SK-N-SH (cell line): ENCODE measurements at regions not wholly inside any gene's neighbourhood (a gene's known extent, or its start where the extent isn't known, plus 50 kb on each side); places are given as distances from the start of the nearest gene placed in this dataset.

Experiments used
- CTCF ChIA-PET: fragments of 300-600, 350-600 bp; formaldehyde crosslinking; extraction: SDS; loops from one replicate; lab custom pipeline; 2021; lab: Yijun Ruan, JAX
- POLR2A ChIA-PET: fragments of 350-600 bp; sonication (Branson Sonifier 250); formaldehyde crosslinking; extraction: SDS; loops from one replicate; lab custom pipeline; 2020; ENCODE audit warnings: antibody characterized with exemption, inconsistent platforms; lab: Yijun Ruan, JAX
- DNase-seq: peaks from one replicate; pipeline ENCODE4 v3.0.0; 2012
- H2AFZ ChIP-seq: fragments of 200-600 bp; sonication (generic); 2 replicates; pipeline ENCODE4 v1.8.1; 2016; ENCODE audit warnings: antibody characterized with exemption, mild to moderate bottlenecking, low read depth
- H3F3A ChIP-seq: fragments of 200-600 bp; sonication (generic); replicated peaks from 2 replicates; pipeline ENCODE3; 2016; ENCODE audit warnings: antibody characterized with exemption, mild to moderate bottlenecking; ENCODE audit not compliant: insufficient read depth
- H3K27ac ChIP-seq, 2 experiments: fragments of 200-500 bp in 1 of 2; fragments of 200-600 bp in 1 of 2; sonication (Bioruptor generic) in 1 of 2; sonication (generic), shearing (Covaris generic) in 1 of 2; 2 replicates each; pipeline versions ENCODE4 v1.5.1 to v1.6.1; 2014 to 2016; ENCODE audit warnings: low read depth in 2 of 2, inconsistent platforms in 1 of 2, low read length in 1 of 2, mild to moderate bottlenecking in 1 of 2, mixed read lengths in 1 of 2
- H3K27me3 ChIP-seq: fragments of 200-600 bp; sonication (generic), shearing (Covaris generic); 2 replicates; pipeline ENCODE4 v1.6.1; 2016; ENCODE audit warnings: mixed run types; ENCODE audit not compliant: insufficient read depth
- H3K36me3 ChIP-seq, 2 experiments: fragments of 200-500 bp in 1 of 2; fragments of 200-600 bp in 1 of 2; sonication (Bioruptor generic) in 1 of 2; sonication (generic) in 1 of 2; replicated peaks in 1 of 2; 2 replicates each; pipeline versions ENCODE3 to v1.5.1; 2014 to 2016; ENCODE audit warnings: low read length in 1 of 2, mild to moderate bottlenecking in 1 of 2; ENCODE audit not compliant: insufficient read depth in 2 of 2, control insufficient read depth in 1 of 2
- H3K4me1 ChIP-seq, 2 experiments: fragments of 200-500 bp in 1 of 2; fragments of 200-600 bp in 1 of 2; sonication (Bioruptor generic) in 1 of 2; sonication (generic), shearing (Covaris generic) in 1 of 2; 2 replicates each; pipeline versions ENCODE4 v1.5.1 to v1.6.1; 2014 to 2016; ENCODE audit warnings: low read depth in 1 of 2, low read length in 1 of 2, mixed run types in 1 of 2; ENCODE audit not compliant: insufficient read depth in 2 of 2, control insufficient read depth in 1 of 2
- H3K4me2 ChIP-seq: fragments of 200-600 bp; sonication (generic), shearing (Covaris generic); 2 replicates; pipeline ENCODE4 v1.6.1; 2017; ENCODE audit warnings: mixed run types
- H3K4me3 ChIP-seq, 2 experiments: fragments of 200-500 bp in 1 of 2; fragments of 200-600 bp in 1 of 2; sonication (Bioruptor generic) in 1 of 2; sonication (generic), shearing (Covaris generic) in 1 of 2; 2 replicates each; pipeline versions ENCODE4 v1.5.1 to v1.8.1; 2014 to 2016; ENCODE audit warnings: low read depth in 2 of 2, inconsistent platforms in 1 of 2, low read length in 1 of 2, mild to moderate bottlenecking in 1 of 2, mixed read lengths in 1 of 2, moderate library complexity in 1 of 2
- H3K79me2 ChIP-seq: fragments of 200-600 bp; sonication (generic); 2 replicates; pipeline ENCODE4 v1.8.1; 2017; ENCODE audit warnings: mild to moderate bottlenecking; ENCODE audit not compliant: insufficient read depth
- H3K9ac ChIP-seq: fragments of 200-600 bp; sonication (generic); 2 replicates; pipeline ENCODE4 v1.6.1; 2017; ENCODE audit warnings: mixed run types
- H3K9me2 ChIP-seq: fragments of 200-600 bp; sonication (generic); 2 replicates; pipeline ENCODE4 v1.6.1; 2017; ENCODE audit warnings: mixed run types
- H3K9me3 ChIP-seq: fragments of 200-600 bp; sonication (generic); 2 replicates; pipeline ENCODE4 v1.6.1; 2017; ENCODE audit warnings: mixed run types, mild to moderate bottlenecking, moderate library complexity
- H4K20me1 ChIP-seq: fragments of 200-600 bp; sonication (generic); 2 replicates; pipeline ENCODE4 v1.6.1; 2017; ENCODE audit warnings: mild to moderate bottlenecking, mixed run types; ENCODE audit not compliant: insufficient read depth
- ELF1 ChIP-seq: IDR thresholded peaks from 2 replicates; pipeline ENCODE4 v1.4.0; 2012
- FOXM1 ChIP-seq: IDR thresholded peaks from 2 replicates; pipeline ENCODE4 v1.4.0; 2012; ENCODE audit warnings: low read depth, mild to moderate bottlenecking
- GABPA ChIP-seq: IDR thresholded peaks from 2 replicates; pipeline ENCODE4 v1.4.0; 2012; ENCODE audit warnings: low read depth, mild to moderate bottlenecking
- GATA2 ChIP-seq: sonication (generic); formaldehyde crosslinking; IDR thresholded peaks from 2 replicates; pipeline ENCODE4 v1.5.0; 2020; ENCODE audit warnings: mild to moderate bottlenecking, missing genetic modification reagents
- MEF2A ChIP-seq: IDR thresholded peaks from 2 replicates; pipeline ENCODE4 v1.4.0; 2012; ENCODE audit warnings: low read depth, borderline replicate concordance
- NFIC ChIP-seq: IDR thresholded peaks from 2 replicates; pipeline ENCODE4 v1.4.0; 2012; ENCODE audit warnings: borderline replicate concordance
- POLR2AphosphoS5 ChIP-seq: IDR thresholded peaks from 2 replicates; pipeline ENCODE4 v1.6.1; 2012; ENCODE audit warnings: low read depth, low read length
- RAD21 ChIP-seq: IDR thresholded peaks from 2 replicates; pipeline ENCODE4 v1.6.1; 2012; ENCODE audit warnings: mild to moderate bottlenecking, low read length
- RCOR1 ChIP-seq: fragments of 150-350 bp; IDR thresholded peaks from 2 replicates; pipeline ENCODE4 v1.6.1; 2017; ENCODE audit warnings: antibody characterized with exemption, low read length
- SIN3A ChIP-seq: IDR thresholded peaks from 2 replicates; pipeline ENCODE4 v1.6.1; 2012; ENCODE audit warnings: low read depth, mild to moderate bottlenecking, low read length, moderate library complexity, borderline replicate concordance
- SMC3 ChIP-seq: IDR thresholded peaks from 2 replicates; pipeline ENCODE4 v1.6.1; 2012; ENCODE audit warnings: low read depth, low read length, improper control_type of control experiment
- TCF12 ChIP-seq: IDR thresholded peaks from 2 replicates; pipeline ENCODE4 v1.4.0; 2012
- TEAD4 ChIP-seq: IDR thresholded peaks from 2 replicates; pipeline ENCODE4 v1.4.0; 2012; ENCODE audit warnings: mild to moderate bottlenecking, borderline replicate concordance; ENCODE audit not compliant: insufficient read depth
- YY1 ChIP-seq: IDR thresholded peaks from 2 replicates; pipeline ENCODE4 v1.4.0; 2012; ENCODE audit warnings: low read depth, mild to moderate bottlenecking
- WGBS: methylation state at CpG from one replicate; pipeline ENCODE4 v1.1.6; 2017; ENCODE audit warnings: low lambda C conversion rate; 5-methylcytosine and 5-hydroxymethylcytosine counted together
- TF ChIP-seq, protein P1 (sequence below): IDR thresholded peaks from 2 replicates; pipeline ENCODE4 v1.4.0; 2012; ENCODE audit warnings: low read depth
- TF ChIP-seq, protein P2 (sequence below): fragments of 200-600 bp; sonication (generic); IDR thresholded peaks from 2 replicates; pipeline ENCODE4 v1.6.1; 2017; ENCODE audit warnings: antibody characterized with exemption, mild to moderate bottlenecking, moderate library complexity
- TF ChIP-seq, protein P3 (sequence below): IDR thresholded peaks from 2 replicates; pipeline ENCODE4 v1.4.0; 2012; ENCODE audit warnings: low read depth, borderline replicate concordance
- TF ChIP-seq, protein P4 (sequence below): fragments of 150-350 bp; IDR thresholded peaks from 2 replicates; pipeline ENCODE4 v1.6.1; 2016; ENCODE audit warnings: mild to moderate bottlenecking, low read depth, low read length

DNA sequence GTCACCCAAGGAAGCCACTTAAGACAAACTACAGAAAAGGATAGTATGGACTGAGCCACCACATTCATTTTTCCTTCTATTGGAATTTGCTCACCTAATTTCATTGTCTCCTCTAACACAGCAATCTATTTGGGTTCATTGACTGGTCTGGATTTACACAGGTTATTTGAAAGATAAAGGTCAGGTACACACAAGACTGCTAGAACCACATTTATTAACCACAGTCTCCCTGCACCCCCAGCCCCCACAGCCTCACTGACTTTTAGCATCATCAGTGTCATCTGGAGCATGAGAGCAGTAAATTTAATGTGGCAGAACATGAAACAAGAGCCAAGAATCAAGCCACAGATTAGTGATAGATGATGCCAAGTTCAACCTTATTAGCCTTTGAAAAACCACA, 226.9 kb upstream of the GYPC start:
- CTCF ChIA-PET: no interaction called here
- POLR2A ChIA-PET: no interaction called here
- no peaks in the 10 kb centered on the region for H3K79me2 ChIP-seq

DNA sequence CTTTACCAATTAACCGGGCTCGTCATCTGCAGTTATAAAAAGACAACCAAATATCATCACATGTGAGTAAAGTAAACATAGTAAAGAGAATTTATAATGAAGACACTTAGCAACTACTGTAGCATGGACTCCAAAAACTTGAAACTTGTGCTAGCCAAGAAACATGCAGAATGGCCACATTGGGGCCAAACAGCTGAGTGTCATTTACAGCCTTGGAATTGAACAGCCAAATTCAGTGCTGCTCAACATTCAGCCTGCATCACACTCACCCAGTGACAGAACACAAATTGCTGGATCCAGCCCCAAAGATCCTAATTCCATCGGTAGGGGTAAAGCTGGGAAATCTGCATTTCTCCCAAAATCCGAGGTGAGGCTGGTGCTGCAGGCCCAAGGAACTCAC, 224.8 kb upstream of the GYPC start:
- POLR2A ChIA-PET: no interaction called here
- Histone ChIP-seq H3K4me2 (no peak overlapping the region), H4K20me1 (no peaks in the 10 kb centered on the region)
- TF ChIP-seq FOXM1 (no peak), RCOR1 (no peak), GATA2 (CRISPR knock-in tag) (no peak), MEF2A (no peak), YY1 (no peak), ELF1 (no peak), SMC3 (no peak), GABPA (no peak), NFIC (no peak), TEAD4 (no peak), SIN3A (no peak)
- TF ChIP-seq, protein P1, sequence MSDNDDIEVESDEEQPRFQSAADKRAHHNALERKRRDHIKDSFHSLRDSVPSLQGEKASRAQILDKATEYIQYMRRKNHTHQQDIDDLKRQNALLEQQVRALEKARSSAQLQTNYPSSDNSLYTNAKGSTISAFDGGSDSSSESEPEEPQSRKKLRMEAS: no peak
- TF ChIP-seq, protein P2, sequence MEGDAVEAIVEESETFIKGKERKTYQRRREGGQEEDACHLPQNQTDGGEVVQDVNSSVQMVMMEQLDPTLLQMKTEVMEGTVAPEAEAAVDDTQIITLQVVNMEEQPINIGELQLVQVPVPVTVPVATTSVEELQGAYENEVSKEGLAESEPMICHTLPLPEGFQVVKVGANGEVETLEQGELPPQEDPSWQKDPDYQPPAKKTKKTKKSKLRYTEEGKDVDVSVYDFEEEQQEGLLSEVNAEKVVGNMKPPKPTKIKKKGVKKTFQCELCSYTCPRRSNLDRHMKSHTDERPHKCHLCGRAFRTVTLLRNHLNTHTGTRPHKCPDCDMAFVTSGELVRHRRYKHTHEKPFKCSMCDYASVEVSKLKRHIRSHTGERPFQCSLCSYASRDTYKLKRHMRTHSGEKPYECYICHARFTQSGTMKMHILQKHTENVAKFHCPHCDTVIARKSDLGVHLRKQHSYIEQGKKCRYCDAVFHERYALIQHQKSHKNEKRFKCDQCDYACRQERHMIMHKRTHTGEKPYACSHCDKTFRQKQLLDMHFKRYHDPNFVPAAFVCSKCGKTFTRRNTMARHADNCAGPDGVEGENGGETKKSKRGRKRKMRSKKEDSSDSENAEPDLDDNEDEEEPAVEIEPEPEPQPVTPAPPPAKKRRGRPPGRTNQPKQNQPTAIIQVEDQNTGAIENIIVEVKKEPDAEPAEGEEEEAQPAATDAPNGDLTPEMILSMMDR: no peak
- TF ChIP-seq, all 33 proteins: peak for 0
- Histone ChIP-seq H3K79me2 (no peaks in the 10 kb centered on the region), H3F3A (no peaks in the 10 kb centered on the region), H2AFZ (no peak overlapping the region), H3K27me3 (no peaks in the 10 kb centered on the region), H3K9me3 (no peaks in the 10 kb centered on the region), H3K36me3 (no peaks in the 10 kb centered on the region), H3K27ac (no peak overlapping the region), H3K4me3 (no peak overlapping the region), H3K9me2 (0 out of 2 replicates have a peak, but pooled peaks cover 2% of the 10 kb centered on the region), H3K9ac (no peak overlapping the region), H3K4me1 (no peaks in the 10 kb centered on the region)
- DNase-seq: no peak
- 14% methylated on average over 4 of the region's 4 CpGs for WGBS
- CTCF ChIA-PET: interaction anchor here (0.7 kb wide), 1 partner anchor 12 kb away, joined by 3 read pairs; no protein-coding TSS in a partner anchor

More for the DNA sequence above, 226.9 kb upstream of the GYPC start:
- no peak overlapping the region for H3K27ac ChIP-seq
- no peak overlapping the region for H3K4me2 ChIP-seq
- H3F3A ChIP-seq: no peaks in the 10 kb centered on the region
- TF ChIP-seq, protein P3, sequence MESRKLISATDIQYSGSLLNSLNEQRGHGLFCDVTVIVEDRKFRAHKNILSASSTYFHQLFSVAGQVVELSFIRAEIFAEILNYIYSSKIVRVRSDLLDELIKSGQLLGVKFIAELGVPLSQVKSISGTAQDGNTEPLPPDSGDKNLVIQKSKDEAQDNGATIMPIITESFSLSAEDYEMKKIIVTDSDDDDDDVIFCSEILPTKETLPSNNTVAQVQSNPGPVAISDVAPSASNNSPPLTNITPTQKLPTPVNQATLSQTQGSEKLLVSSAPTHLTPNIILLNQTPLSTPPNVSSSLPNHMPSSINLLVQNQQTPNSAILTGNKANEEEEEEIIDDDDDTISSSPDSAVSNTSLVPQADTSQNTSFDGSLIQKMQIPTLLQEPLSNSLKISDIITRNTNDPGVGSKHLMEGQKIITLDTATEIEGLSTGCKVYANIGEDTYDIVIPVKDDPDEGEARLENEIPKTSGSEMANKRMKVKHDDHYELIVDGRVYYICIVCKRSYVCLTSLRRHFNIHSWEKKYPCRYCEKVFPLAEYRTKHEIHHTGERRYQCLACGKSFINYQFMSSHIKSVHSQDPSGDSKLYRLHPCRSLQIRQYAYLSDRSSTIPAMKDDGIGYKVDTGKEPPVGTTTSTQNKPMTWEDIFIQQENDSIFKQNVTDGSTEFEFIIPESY: no peak
- TF ChIP-seq MEF2A (no peak), FOXM1 (no peak), TCF12 (no peak), POLR2AphosphoS5 (no peak), TEAD4 (no peak), RAD21 (no peak)
- TF ChIP-seq, protein P4, sequence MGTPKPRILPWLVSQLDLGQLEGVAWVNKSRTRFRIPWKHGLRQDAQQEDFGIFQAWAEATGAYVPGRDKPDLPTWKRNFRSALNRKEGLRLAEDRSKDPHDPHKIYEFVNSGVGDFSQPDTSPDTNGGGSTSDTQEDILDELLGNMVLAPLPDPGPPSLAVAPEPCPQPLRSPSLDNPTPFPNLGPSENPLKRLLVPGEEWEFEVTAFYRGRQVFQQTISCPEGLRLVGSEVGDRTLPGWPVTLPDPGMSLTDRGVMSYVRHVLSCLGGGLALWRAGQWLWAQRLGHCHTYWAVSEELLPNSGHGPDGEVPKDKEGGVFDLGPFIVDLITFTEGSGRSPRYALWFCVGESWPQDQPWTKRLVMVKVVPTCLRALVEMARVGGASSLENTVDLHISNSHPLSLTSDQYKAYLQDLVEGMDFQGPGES: no peak
- H4K20me1 ChIP-seq: no peaks in the 10 kb centered on the region
- DNase-seq: no peak
- H3K9me3 ChIP-seq: no peaks in the 10 kb centered on the region
- H3K9me2 ChIP-seq: 0 out of 2 replicates have a peak, but pooled peaks cover 2% of the 10 kb centered on the region
- H2AFZ ChIP-seq: no peak overlapping the region
- H3K4me1 ChIP-seq: no peaks in the 10 kb centered on the region
- H3K9ac ChIP-seq: no peak overlapping the region
- no peaks in the 10 kb centered on the region for H3K27me3 ChIP-seq
- no peaks in the 10 kb centered on the region for H3K36me3 ChIP-seq
- H3K4me3 ChIP-seq: no peak overlapping the region
